Esophagus squamous epithelium (tissue), 5 donors: ENCODE measurements at regions not wholly inside any gene's neighbourhood (a gene's known extent, or its start where the extent isn't known, plus 50 kb on each side); places are given as distances from the start of the nearest gene placed in this dataset.
"Not testable (repeated sequence)": the region's sequence is repeated elsewhere in the genome, so short reads cannot be mapped to it uniquely, and the experiment has no call there.

Source experiments
- DNase-seq: peaks from one replicate; lab custom pipeline; 2025; lab: John Stamatoyannopoulos, UW
- H3K27ac ChIP-seq, 4 donors: fragments of 200-600 bp; sonication (generic); one replicate each; pipeline ENCODE4 v1.5.1; 2016 to 2019; ENCODE audit warnings: mild to moderate bottlenecking in 1 of 4
- H3K27me3 ChIP-seq, 4 donors: fragments of 200-600 bp; sonication (generic); 1 replicate in 3 of 4; 2 replicates in 1 of 4; pipeline versions ENCODE4 v1.5.1 to v1.6.0; 2017 to 2021; ENCODE audit warnings: antibody characterized with exemption in 1 of 4
- H3K36me3 ChIP-seq, 3 donors: fragments of 200-600 bp; sonication (generic); one replicate each; pipeline ENCODE4 v1.5.1; 2016 to 2019
- H3K4me1 ChIP-seq, 3 donors: fragments of 200-600 bp; sonication (generic); one replicate each; pipeline ENCODE4 v1.5.1; 2017 to 2019
- H3K4me3 ChIP-seq, 4 donors: fragments of 200-600 bp; sonication (generic); 1 replicate in 3 of 4; 2 replicates in 1 of 4; pipeline ENCODE4 v1.5.1; 2016 to 2019; ENCODE audit warnings: mild to moderate bottlenecking in 2 of 4, moderate library complexity in 1 of 4
- H3K9me3 ChIP-seq, 3 donors: fragments of 200-600 bp; sonication (generic); one replicate each; pipeline ENCODE4 v1.5.1; 2016 to 2019
- POLR2A ChIP-seq, 4 donors: fragments of 450-650 bp; IDR thresholded peaks; one replicate each; pipeline ENCODE4 v1.6.1; 2017; ENCODE audit warnings: antibody characterized with exemption in 4 of 4, mild to moderate bottlenecking in 4 of 4, moderate library complexity in 3 of 4
- WGBS, 2 donors: methylation state at CpG; one replicate each; pipeline ENCODE4 v1.1.5; 2018; 5-methylcytosine and 5-hydroxymethylcytosine counted together
- intact Hi-C: fragments of 100-400 bp; cut with DNase I; formaldehyde crosslinking; loops from one replicate; pipeline ENCODE4 v1.15.0; 2022
- TF ChIP-seq, protein P1 (sequence below), 6 experiments: fragments of 450-650 bp in 4 of 6; fragments of 200-600 bp in 2 of 6; sonication (generic) in 2 of 6; IDR thresholded peaks; one replicate each; pipeline ENCODE4 v1.5.1; 2016 to 2019; ENCODE audit warnings: antibody characterized with exemption in 6 of 6, mild to moderate bottlenecking in 4 of 6, moderate library complexity in 4 of 6
- donor health status: DM: yes; HTN: yes; CAD: no.

GRCh38 chr1:104309673-104310072 is 560.0 kb downstream of the AMY1C start:
- Histone ChIP-seq H3K27me3 (no peaks in the 10 kb centered on the region), H3K27ac (no peak overlapping the region), H3K4me3 (no peak overlapping the region), H3K9me3 (no peaks in the 10 kb centered on the region), H3K4me1 (no peaks in the 10 kb centered on the region), H3K36me3 (no peaks in the 10 kb centered on the region)
- WGBS, 2 donors: 75 to 78% methylated on average over 1 of the region's 1 CpG
- intact Hi-C loops: no loop called here
- TF ChIP-seq POLR2A (IDR thresholded peaks at IDR 0.05): no peak
- TF ChIP-seq, protein P1, sequence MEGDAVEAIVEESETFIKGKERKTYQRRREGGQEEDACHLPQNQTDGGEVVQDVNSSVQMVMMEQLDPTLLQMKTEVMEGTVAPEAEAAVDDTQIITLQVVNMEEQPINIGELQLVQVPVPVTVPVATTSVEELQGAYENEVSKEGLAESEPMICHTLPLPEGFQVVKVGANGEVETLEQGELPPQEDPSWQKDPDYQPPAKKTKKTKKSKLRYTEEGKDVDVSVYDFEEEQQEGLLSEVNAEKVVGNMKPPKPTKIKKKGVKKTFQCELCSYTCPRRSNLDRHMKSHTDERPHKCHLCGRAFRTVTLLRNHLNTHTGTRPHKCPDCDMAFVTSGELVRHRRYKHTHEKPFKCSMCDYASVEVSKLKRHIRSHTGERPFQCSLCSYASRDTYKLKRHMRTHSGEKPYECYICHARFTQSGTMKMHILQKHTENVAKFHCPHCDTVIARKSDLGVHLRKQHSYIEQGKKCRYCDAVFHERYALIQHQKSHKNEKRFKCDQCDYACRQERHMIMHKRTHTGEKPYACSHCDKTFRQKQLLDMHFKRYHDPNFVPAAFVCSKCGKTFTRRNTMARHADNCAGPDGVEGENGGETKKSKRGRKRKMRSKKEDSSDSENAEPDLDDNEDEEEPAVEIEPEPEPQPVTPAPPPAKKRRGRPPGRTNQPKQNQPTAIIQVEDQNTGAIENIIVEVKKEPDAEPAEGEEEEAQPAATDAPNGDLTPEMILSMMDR (IDR thresholded peaks at IDR 0.05): no peak
- no peak for DNase-seq

DNA sequence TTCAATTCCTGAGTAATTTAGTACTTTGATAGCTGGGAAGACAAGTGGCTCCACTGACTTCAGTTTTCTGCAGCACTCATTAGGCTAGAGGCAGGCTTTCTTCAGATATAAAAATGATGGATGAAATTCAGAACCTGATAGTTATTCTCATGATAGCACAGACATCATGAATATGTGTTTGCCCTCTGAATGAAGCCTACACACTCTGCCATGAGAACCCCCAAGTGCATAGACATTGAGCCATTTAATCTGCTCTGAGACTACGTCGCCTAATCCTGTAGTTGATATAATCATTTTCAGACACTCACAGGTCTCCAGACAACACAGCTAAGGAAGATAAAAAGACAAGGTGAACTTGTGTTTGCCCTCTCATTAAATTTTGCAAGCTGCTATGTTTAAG is 566.1 kb downstream of the AMY1C start:
- DNase-seq: no peak
- 76 to 89% methylated on average over 2 of the region's 2 CpGs for WGBS, 2 donors
- H3K27me3 ChIP-seq: no peaks in the 10 kb centered on the region
- H3K4me3 ChIP-seq: no peak overlapping the region
- intact Hi-C loops: no loop called here
- no peak for TF ChIP-seq POLR2A (IDR thresholded peaks at IDR 0.05)
- TF ChIP-seq, protein P1 (IDR thresholded peaks at IDR 0.05): no peak
- no peak overlapping the region for H3K27ac ChIP-seq
- H3K4me1 ChIP-seq: no peaks in the 10 kb centered on the region
- no peaks in the 10 kb centered on the region for H3K36me3 ChIP-seq
- no peaks in the 10 kb centered on the region for H3K9me3 ChIP-seq

GRCh38 chr1:104322131-104322530 is 572.4 kb downstream of the AMY1C start:
- H3K27ac ChIP-seq: no peak overlapping the region
- DNase-seq: no peak
- no peaks in the 10 kb centered on the region for H3K9me3 ChIP-seq
- intact Hi-C loops: no loop called here
- H3K36me3 ChIP-seq: no peaks in the 10 kb centered on the region
- H3K4me3 ChIP-seq: no peak overlapping the region
- 69 to 85% methylated on average over 2 of the region's 2 CpGs for WGBS, 2 donors
- no peaks in the 10 kb centered on the region for H3K27me3 ChIP-seq
- no peaks in the 10 kb centered on the region for H3K4me1 ChIP-seq
- TF ChIP-seq, protein P1 (IDR thresholded peaks at IDR 0.05): no peak
- TF ChIP-seq POLR2A (IDR thresholded peaks at IDR 0.05): no peak

GRCh38 chr1:104329278-104329677 is 579.6 kb downstream of the AMY1C start:
- no peak for DNase-seq
- Histone ChIP-seq H3K4me1 (no peaks in the 10 kb centered on the region), H3K27ac (no peak overlapping the region), H3K36me3 (no peaks in the 10 kb centered on the region), H3K9me3 (no peaks in the 10 kb centered on the region), H3K4me3 (no peak overlapping the region), H3K27me3 (no peaks in the 10 kb centered on the region)
- intact Hi-C loops: no loop called here
- WGBS, 2 donors: 73 to 77% methylated on average over 4 of the region's 4 CpGs
- TF ChIP-seq, protein P1 (IDR thresholded peaks at IDR 0.05): no peak
- TF ChIP-seq POLR2A (IDR thresholded peaks at IDR 0.05): no peak

- intact Hi-C loops: no loop called here
- Histone ChIP-seq H3K27me3 (no peaks in the 10 kb centered on the region), H3K4me1 (no peaks in the 10 kb centered on the region), H3K36me3 (no peaks in the 10 kb centered on the region), H3K9me3 (no peaks in the 10 kb centered on the region), H3K27ac (no peak overlapping the region), H3K4me3 (no peak overlapping the region)
- 76 to 81% methylated on average over 2 to 3 of the region's 3 CpGs for WGBS, 2 donors
- no peak for TF ChIP-seq POLR2A (IDR thresholded peaks at IDR 0.05)
- TF ChIP-seq, protein P1 (IDR thresholded peaks at IDR 0.05): no peak
- DNase-seq: no peak
These were observed 582.1 kb downstream of the AMY1C start for GRCh38 chr1:104331763-104332162.

- DNase-seq, H3K4me1 ChIP-seq, intact Hi-C loops, H3K36me3 ChIP-seq, H3K27me3 ChIP-seq, H3K4me3 ChIP-seq, H3K27ac ChIP-seq: not testable (repeated sequence)
- peaks cover 0 to 15% (median 0%) of the 10 kb centered on the region in 3 donors for H3K9me3 ChIP-seq
- WGBS, 2 donors: no CpG with 5 or more reads among the region's 5 CpGs
These were observed 588.2 kb downstream of the AMY1C start for GRCh38 chr1:104337927-104338326.
